ENCODE measurements at regions not wholly inside any gene's neighbourhood (a gene's known extent, or its start where the extent isn't known, plus 50 kb on each side); places are given as distances from the start of the nearest gene placed in this dataset.

DNA sequence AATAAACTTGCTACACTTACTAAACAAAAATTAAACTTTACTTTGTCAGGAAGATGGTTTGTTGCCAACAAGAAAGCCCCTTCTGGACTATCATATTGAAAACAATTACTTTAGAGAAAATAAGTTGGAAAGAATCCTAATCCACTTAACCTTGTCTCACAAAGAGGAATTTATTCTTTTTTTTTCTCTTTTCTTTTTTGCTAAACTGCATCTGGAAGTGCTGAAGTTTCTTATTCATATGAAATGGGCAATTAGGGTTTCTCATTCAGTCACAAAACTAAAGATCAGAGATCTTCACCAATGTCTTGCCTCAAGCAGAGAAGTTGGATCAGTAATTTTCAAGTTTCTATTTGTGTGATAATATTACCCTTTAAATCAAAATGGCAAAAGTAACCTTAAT, 234.9 kb upstream of the AMOT start:
- ATAC-seq (no peak), DNase-seq (no peak)
- Histone ChIP-seq H3K4me1 (ENCODE audit: control insufficient read depth in 2 of 2, insufficient read depth in 2 of 2, low read length in 2 of 2) (no peaks in the 10 kb centered on the region), H3K27ac (ENCODE audit: low read depth, low read length) (no peak overlapping the region), H3K27me3 (ENCODE audit: control insufficient read depth in 2 of 2, insufficient read depth in 2 of 2, low read length in 2 of 2) (no peaks in the 10 kb centered on the region), H3K36me3 (ENCODE audit: control insufficient read depth in 2 of 3, insufficient read depth in 3 of 3, low read length in 3 of 3) (no peaks in the 10 kb centered on the region), H3K4me3 (ENCODE audit: low read length) (no peak overlapping the region), H3K9me3 (ENCODE audit: control insufficient read depth in 2 of 3, low read length in 3 of 3) (no peaks in the 10 kb centered on the region)
- intact Hi-C loops (cut with micrococcal nuclease): no loop called here
- Mint-ChIP-seq H3K27ac (no peak overlapping the region), H3K4me3 (no peak overlapping the region), H3K27me3 (no peaks in the 10 kb centered on the region), H3K4me1 (no peaks in the 10 kb centered on the region), H3K36me3 (no peaks in the 10 kb centered on the region), H3K9me3 (peaks cover 0 to 3% (median 0%) of the 10 kb centered on the region in 11 donors)
- ChIA-PET POLR2A (no interaction called here), CTCF (no interaction called here)

GRCh38 chrX:113059714-113060113, 219.1 kb upstream of the AMOT start:
- Histone ChIP-seq H3K4me1 (ENCODE audit: control insufficient read depth in 2 of 2, insufficient read depth in 2 of 2, low read length in 2 of 2) (no peaks in the 10 kb centered on the region), H3K27me3 (ENCODE audit: control insufficient read depth in 2 of 2, insufficient read depth in 2 of 2, low read length in 2 of 2) (no peaks in the 10 kb centered on the region), H3K9me3 (ENCODE audit: control insufficient read depth in 2 of 3, low read length in 3 of 3) (no peaks in the 10 kb centered on the region), H3K36me3 (ENCODE audit: control insufficient read depth in 2 of 3, insufficient read depth in 3 of 3, low read length in 3 of 3) (no peaks in the 10 kb centered on the region), H3K27ac (ENCODE audit: low read depth, low read length) (no peak overlapping the region), H3K4me3 (ENCODE audit: low read length) (no peak overlapping the region)
- ChIA-PET CTCF (no interaction called here), POLR2A (no interaction called here)
- intact Hi-C loops (cut with micrococcal nuclease): no loop called here
- H3K4me1 Mint-ChIP-seq: no peaks in the 10 kb centered on the region
- ATAC-seq (no peak), DNase-seq (no peak)
- no peaks in the 10 kb centered on the region for H3K36me3 Mint-ChIP-seq
- peaks cover 0 to 7% (median 3%) of the 10 kb centered on the region in 11 donors for H3K9me3 Mint-ChIP-seq
- H3K4me3 Mint-ChIP-seq: no peak overlapping the region
- no peak overlapping the region for H3K27ac Mint-ChIP-seq
- H3K27me3 Mint-ChIP-seq: no peaks in the 10 kb centered on the region

DNA sequence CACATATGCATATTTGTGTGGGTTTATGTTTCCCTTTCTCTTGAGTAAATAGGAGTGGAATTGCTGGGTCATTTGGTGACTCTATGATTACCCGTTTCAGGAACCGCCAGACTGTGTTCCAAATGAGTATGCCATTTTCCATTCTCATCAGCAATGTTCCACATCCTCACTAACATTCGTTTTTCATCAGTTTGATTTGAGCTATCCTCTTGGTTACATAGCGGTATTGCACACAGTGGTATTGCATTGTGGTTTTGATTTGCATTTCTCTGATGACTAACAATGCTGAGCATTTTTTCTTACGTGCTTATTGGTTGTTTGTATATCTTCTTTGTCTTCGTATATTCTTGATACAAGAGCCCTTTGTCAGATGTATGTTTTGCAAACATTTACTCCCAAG, 218.0 kb upstream of the AMOT start:
- intact Hi-C loops (cut with micrococcal nuclease): no loop called here
- no peak overlapping the region for H3K27ac ChIP-seq (ENCODE audit: low read depth, low read length)
- H3K9me3 Mint-ChIP-seq: peaks cover 0 to 6% (median 1%) of the 10 kb centered on the region in 11 donors
- no peaks in the 10 kb centered on the region for H3K27me3 Mint-ChIP-seq
- H3K4me1 ChIP-seq (ENCODE audit: control insufficient read depth in 2 of 2, insufficient read depth in 2 of 2, low read length in 2 of 2): no peaks in the 10 kb centered on the region
- no peak for ATAC-seq
- no peaks in the 10 kb centered on the region for H3K36me3 Mint-ChIP-seq
- no peak overlapping the region for H3K4me3 ChIP-seq (ENCODE audit: low read length)
- no peaks in the 10 kb centered on the region for H3K9me3 ChIP-seq (ENCODE audit: control insufficient read depth in 2 of 3, low read length in 3 of 3)
- ChIA-PET CTCF (no interaction called here), POLR2A (no interaction called here)
- no peaks in the 10 kb centered on the region for H3K4me1 Mint-ChIP-seq
- no peak for DNase-seq
- no peak overlapping the region for H3K27ac Mint-ChIP-seq
- no peak overlapping the region for H3K4me3 Mint-ChIP-seq
- H3K36me3 ChIP-seq (ENCODE audit: control insufficient read depth in 2 of 3, insufficient read depth in 3 of 3, low read length in 3 of 3): no peaks in the 10 kb centered on the region
- no peaks in the 10 kb centered on the region for H3K27me3 ChIP-seq (ENCODE audit: control insufficient read depth in 2 of 2, insufficient read depth in 2 of 2, low read length in 2 of 2)

- no peaks in the 10 kb centered on the region for H3K36me3 ChIP-seq (ENCODE audit: control insufficient read depth in 2 of 3, insufficient read depth in 3 of 3, low read length in 3 of 3)
Observed at GRCh38 chrX:113048896-113049295, 208.3 kb upstream of the AMOT start.

GRCh38 chrX:113048480-113048879, 207.8 kb upstream of the AMOT start:
- H3K4me3 ChIP-seq (ENCODE audit: low read length): no peak overlapping the region
- POLR2A ChIA-PET: no interaction called here
- no peaks in the 10 kb centered on the region for H3K9me3 ChIP-seq (ENCODE audit: control insufficient read depth in 2 of 3, low read length in 3 of 3)
- CTCF ChIA-PET: no interaction called here
- intact Hi-C loops (cut with micrococcal nuclease): no loop called here
- no peak for ATAC-seq
- Mint-ChIP-seq H3K27ac (no peak overlapping the region), H3K27me3 (peaks cover 0 to 10% (median 0%) of the 10 kb centered on the region in 5 donors), H3K36me3 (no peaks in the 10 kb centered on the region), H3K4me1 (no peaks in the 10 kb centered on the region), H3K9me3 (peaks cover 0 to 16% (median 0%) of the 10 kb centered on the region in 11 donors), H3K4me3 (no peak overlapping the region)
- H3K4me1 ChIP-seq (ENCODE audit: control insufficient read depth in 2 of 2, insufficient read depth in 2 of 2, low read length in 2 of 2): no peaks in the 10 kb centered on the region
- no peaks in the 10 kb centered on the region for H3K36me3 ChIP-seq (ENCODE audit: control insufficient read depth in 2 of 3, insufficient read depth in 3 of 3, low read length in 3 of 3)
- DNase-seq: no peak
- H3K27me3 ChIP-seq (ENCODE audit: control insufficient read depth in 2 of 2, insufficient read depth in 2 of 2, low read length in 2 of 2): no peaks in the 10 kb centered on the region
- H3K27ac ChIP-seq (ENCODE audit: low read depth, low read length): no peak overlapping the region

More at GRCh38 chrX:113048896-113049295, 208.3 kb upstream of the AMOT start:
- no peaks in the 10 kb centered on the region for H3K36me3 Mint-ChIP-seq
- intact Hi-C loops (cut with micrococcal nuclease): no loop called here
- Histone ChIP-seq H3K27me3 (ENCODE audit: control insufficient read depth in 2 of 2, insufficient read depth in 2 of 2, low read length in 2 of 2) (no peaks in the 10 kb centered on the region), H3K27ac (ENCODE audit: low read depth, low read length) (no peak overlapping the region), H3K9me3 (ENCODE audit: control insufficient read depth in 2 of 3, low read length in 3 of 3) (no peaks in the 10 kb centered on the region), H3K4me1 (ENCODE audit: control insufficient read depth in 2 of 2, insufficient read depth in 2 of 2, low read length in 2 of 2) (no peaks in the 10 kb centered on the region), H3K4me3 (ENCODE audit: low read length) (no peak overlapping the region)
- POLR2A ChIA-PET: no interaction called here
- H3K27me3 Mint-ChIP-seq: peaks cover 0 to 10% (median 0%) of the 10 kb centered on the region in 5 donors
- no peak overlapping the region for H3K27ac Mint-ChIP-seq
- peaks cover 0 to 16% (median 0%) of the 10 kb centered on the region in 11 donors for H3K9me3 Mint-ChIP-seq
- DNase-seq (no peak), ATAC-seq (no peak)
- no peaks in the 10 kb centered on the region for H3K4me1 Mint-ChIP-seq
- no peak overlapping the region for H3K4me3 Mint-ChIP-seq
- CTCF ChIA-PET: no interaction called here

- ATAC-seq (no peak), DNase-seq (no peak)
- H3K27me3 Mint-ChIP-seq: peaks cover 0 to 4% (median 0%) of the 10 kb centered on the region in 5 donors
- no peak overlapping the region for H3K27ac Mint-ChIP-seq
- CTCF ChIA-PET: no interaction called here
- no peaks in the 10 kb centered on the region for H3K9me3 ChIP-seq (ENCODE audit: control insufficient read depth in 2 of 3, low read length in 3 of 3)
- intact Hi-C loops (cut with micrococcal nuclease): no loop called here
- no peak overlapping the region for H3K4me3 ChIP-seq (ENCODE audit: low read length)
- H3K27ac ChIP-seq (ENCODE audit: low read depth, low read length): no peak overlapping the region
- no peaks in the 10 kb centered on the region for H3K36me3 Mint-ChIP-seq
- H3K36me3 ChIP-seq (ENCODE audit: control insufficient read depth in 2 of 3, insufficient read depth in 3 of 3, low read length in 3 of 3): no peaks in the 10 kb centered on the region
- H3K4me3 Mint-ChIP-seq: no peak overlapping the region
- H3K4me1 Mint-ChIP-seq: peaks cover 0 to 2% (median 0%) of the 10 kb centered on the region in 7 donors
- H3K4me1 ChIP-seq (ENCODE audit: control insufficient read depth in 2 of 2, insufficient read depth in 2 of 2, low read length in 2 of 2): no peaks in the 10 kb centered on the region
- POLR2A ChIA-PET: no interaction called here
- peaks cover 0 to 11% (median 2%) of the 10 kb centered on the region in 11 donors for H3K9me3 Mint-ChIP-seq
- no peaks in the 10 kb centered on the region for H3K27me3 ChIP-seq (ENCODE audit: control insufficient read depth in 2 of 2, insufficient read depth in 2 of 2, low read length in 2 of 2)
Observed at GRCh38 chrX:113033966-113034680, 193.5 kb upstream of the AMOT start.

DNA sequence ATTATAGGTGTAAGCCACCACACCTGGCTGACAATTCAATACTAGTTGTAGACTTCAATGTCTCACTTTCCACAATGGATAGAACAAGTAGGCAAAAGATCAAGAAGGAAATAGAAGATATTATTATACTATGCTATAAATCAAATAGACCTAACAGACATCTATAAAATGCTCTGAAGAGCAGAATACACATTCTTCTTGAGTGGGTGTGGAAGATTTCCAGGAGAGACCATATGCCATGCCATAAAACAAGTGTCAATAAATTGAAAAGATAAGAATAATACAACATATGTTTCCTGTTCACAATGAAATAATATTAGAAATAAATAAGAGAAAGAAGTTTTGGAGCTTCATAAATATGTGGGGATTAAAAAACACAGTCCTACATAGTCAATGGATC, 179.3 kb upstream of the AMOT start:
- CTCF ChIA-PET: no interaction called here
- no peaks in the 10 kb centered on the region for H3K9me3 ChIP-seq (ENCODE audit: control insufficient read depth in 2 of 3, low read length in 3 of 3)
- ATAC-seq (no peak), DNase-seq (no peak)
- H3K27me3 ChIP-seq (ENCODE audit: control insufficient read depth in 2 of 2, insufficient read depth in 2 of 2, low read length in 2 of 2): no peaks in the 10 kb centered on the region
- Mint-ChIP-seq H3K4me3 (no peak overlapping the region), H3K36me3 (no peaks in the 10 kb centered on the region), H3K4me1 (no peaks in the 10 kb centered on the region), H3K27me3 (no peaks in the 10 kb centered on the region), H3K9me3 (peaks cover 0 to 6% (median 0%) of the 10 kb centered on the region in 11 donors), H3K27ac (no peak overlapping the region)
- H3K4me1 ChIP-seq (ENCODE audit: control insufficient read depth in 2 of 2, insufficient read depth in 2 of 2, low read length in 2 of 2): no peaks in the 10 kb centered on the region
- POLR2A ChIA-PET: no interaction called here
- intact Hi-C loops (cut with micrococcal nuclease): no loop called here
- H3K36me3 ChIP-seq (ENCODE audit: control insufficient read depth in 2 of 3, insufficient read depth in 3 of 3, low read length in 3 of 3): no peaks in the 10 kb centered on the region
- H3K4me3 ChIP-seq (ENCODE audit: low read length): no peak overlapping the region
- H3K27ac ChIP-seq (ENCODE audit: low read depth, low read length): no peak overlapping the region
